Posterior vena cava (tissue), 2 donors: ENCODE measurements at regions not wholly inside any gene's neighbourhood (a gene's known extent, or its start where the extent isn't known, plus 50 kb on each side); places are given as distances from the start of the nearest gene placed in this dataset.
"Not testable (repeated sequence)": the region's sequence is repeated elsewhere in the genome, so short reads cannot be mapped to it uniquely, and the experiment has no call there.

ENCODE experiments used
- DNase-seq: peaks from one replicate; pipeline ENCODE4 v3.0.0-alpha.2; 2020; ENCODE audit warnings: low spot score
- intact Hi-C, 2 donors: fragments of 100-400 bp; cut with DNase I; formaldehyde crosslinking; loops; one replicate each; pipeline versions ENCODE4 v1.14.1 to v1.14.2; 2022 to 2023
- donor health status: DM: yes; HTN: yes; CAD: no.
- donor health status: DM: yes; HTN: yes; CAD: no.

DNA sequence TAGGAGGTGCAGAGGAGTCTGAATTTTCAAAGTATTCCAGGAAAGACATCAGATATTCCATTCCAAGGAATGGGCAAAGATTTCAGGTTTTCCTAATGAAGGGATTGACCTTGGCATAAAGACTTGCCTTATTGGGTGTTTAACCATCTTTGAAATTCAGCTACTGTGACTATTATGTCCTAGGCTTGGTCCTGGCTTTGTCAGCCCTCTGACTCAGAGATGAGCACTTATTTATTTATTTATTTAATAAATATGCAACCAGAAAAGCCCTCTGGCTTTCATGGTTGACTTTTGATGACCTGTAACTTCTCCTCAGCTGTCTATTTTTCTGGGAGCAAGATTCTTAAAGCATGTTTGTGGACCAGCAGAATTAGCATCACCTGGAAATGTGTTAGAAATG lies 455.1 kb downstream of the KIF2B start:
- intact Hi-C loops, result no loop called here

DNA sequence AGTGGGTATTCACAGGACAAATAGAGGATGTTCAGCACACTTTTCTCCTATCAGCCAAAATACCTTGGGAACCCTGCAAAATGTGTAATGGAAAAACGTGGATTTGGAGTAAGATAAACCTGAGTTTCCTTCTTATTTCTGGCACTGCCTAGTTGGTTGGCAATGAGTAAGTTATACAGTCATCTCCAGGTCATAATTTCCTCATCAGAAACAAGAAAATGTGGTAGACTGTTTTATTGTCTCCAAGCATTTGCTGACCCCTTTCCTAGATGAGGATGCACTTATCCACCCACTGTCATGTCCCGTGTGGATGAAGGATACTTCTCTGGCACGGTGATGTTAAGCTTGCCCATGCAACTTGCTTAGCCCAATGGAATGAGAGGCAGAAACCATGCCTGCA lies 458.0 kb downstream of the KIF2B start:
- intact Hi-C loops, result no loop called here
- DNase-seq, result no peak

More for the DNA sequence above, 455.1 kb downstream of the KIF2B start:
- DNase-seq, result no peak

DNA sequence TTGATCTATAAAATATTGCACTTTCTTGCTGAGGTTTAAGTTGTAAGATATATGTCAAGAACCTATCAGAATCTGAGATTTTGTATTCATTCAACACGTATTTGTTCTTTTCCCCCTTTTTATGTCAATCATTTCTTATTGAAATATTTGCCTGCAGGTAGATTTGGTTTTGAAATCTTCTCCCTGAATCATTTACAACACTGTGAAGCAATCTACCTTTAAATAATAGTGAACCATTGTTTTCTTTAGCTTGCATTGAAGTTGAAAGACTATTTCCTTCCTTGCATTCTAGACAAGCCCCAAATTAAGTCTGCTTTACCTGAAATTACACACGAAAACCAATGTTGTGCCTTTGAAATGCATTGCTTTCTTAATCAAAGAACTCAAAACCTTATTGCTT lies 460.2 kb downstream of the KIF2B start:
- no peak for DNase-seq
- intact Hi-C loops, result no loop called here

- DNase-seq, result no peak
- intact Hi-C loops, result no loop called here
These were observed 484.6 kb downstream of the KIF2B start for GRCh38 chr17:54307351-54307750.

DNA sequence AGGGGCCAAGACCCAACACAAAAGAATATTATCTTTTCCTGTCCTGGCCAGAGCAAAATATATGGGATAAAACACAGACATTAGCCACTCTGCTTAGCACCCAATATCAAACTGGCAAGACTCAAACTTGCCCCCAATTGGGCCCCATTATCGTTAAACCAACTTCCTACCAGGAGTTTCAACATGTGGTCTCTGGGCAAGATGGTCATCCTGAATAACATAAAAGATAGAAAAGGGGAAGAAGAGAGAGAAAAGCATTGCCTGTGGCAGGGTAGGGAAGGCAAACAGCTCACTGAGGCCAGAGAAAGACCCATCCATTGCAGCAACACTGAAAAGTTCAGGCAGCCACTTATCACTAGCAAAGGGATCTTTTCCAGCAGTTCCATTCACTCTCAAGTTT lies 502.1 kb downstream of the KIF2B start:
- no peak for DNase-seq
- intact Hi-C loops, result no loop called here

DNA sequence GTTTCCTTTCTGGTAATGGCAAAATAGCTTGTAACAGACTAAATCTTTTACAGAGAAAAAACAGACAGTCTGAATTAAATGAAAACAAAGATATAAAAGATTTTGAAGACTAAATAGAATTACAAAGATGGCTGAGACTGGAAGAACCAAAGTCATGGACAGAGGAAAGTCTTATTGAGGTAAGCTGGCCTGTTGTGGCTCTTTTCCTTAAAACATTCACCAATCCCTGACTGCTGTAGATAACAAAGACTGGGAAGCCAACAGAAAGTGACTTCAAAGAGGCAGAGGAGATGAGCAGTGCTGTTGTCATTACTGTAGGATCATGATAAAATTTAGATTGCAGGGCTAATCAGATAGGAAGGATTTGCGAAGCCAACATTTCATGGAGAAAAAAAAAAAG lies 517.0 kb downstream of the KIF2B start:
- DNase-seq, result no peak
- intact Hi-C loops, result no loop called here

- intact Hi-C loops, result no loop called here
These were observed 524.8 kb downstream of the KIF2B start for GRCh38 chr17:54347495-54347894.

DNA sequence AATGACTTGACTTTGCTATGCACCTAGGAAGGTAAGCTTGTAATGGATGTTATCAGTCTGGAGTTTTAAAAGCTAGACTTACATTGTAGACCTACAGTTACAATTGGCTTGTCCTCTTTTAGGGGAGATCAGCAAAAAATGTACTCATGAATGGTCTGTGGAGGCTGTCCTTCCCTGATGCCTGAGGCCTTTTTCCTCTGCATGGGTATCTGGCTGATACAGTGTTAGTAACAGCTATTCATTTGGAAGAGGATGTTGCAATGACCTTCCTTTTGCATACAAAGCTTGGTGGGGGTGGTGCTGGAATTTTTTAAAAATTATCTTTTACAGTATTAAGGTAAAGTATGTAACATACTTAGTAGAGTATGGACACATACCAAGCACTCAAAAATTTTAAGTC lies 525.5 kb downstream of the KIF2B start:
- intact Hi-C loops, result no loop called here
- no peak for DNase-seq

More at GRCh38 chr17:54347495-54347894, 524.8 kb downstream of the KIF2B start:
- no peak for DNase-seq

DNA sequence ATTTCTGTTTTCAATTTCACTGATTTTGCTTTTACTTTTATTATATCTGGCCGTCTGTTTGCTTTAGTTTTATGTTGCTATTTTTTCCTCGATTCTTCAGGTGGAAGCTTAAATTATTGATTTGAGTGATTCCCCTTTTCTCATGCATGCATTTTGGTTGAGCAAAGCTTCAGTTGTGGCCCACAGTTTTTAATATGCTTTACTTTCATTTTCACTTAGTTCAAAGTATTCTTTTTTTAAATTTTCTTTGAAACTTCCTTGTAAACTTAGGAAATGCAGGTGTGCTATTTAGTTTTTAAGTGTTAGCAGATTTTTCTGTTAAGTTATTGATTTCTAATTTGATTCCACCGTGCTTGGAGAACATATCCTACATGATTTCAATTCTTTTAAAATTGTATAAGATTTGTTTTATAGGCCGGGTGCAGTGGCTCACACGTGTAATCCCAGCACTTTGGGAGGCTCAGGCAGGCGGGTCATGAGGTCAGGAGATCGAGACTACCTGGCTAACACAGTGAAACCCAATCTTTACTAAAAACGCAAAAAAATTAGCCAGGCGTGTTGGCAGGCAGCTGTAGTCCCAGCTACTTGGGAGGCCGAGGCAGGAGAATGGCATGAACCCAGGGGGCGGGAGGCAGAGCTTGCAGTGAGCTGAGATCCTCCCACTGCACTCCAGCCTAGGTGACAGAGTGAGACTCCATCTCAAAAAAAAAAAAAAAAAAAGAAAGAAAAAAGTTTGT lies 531.2 kb downstream of the KIF2B start:
- DNase-seq, result no peak
- intact Hi-C loops, result no loop called here

- intact Hi-C loops, DNase-seq: not testable (repeated sequence)
These were observed 538.3 kb downstream of the KIF2B start for GRCh38 chr17:54361073-54361472.

- no peak for DNase-seq
- intact Hi-C loops, result no loop called here
These were observed 531.7 kb upstream of the TOM1L1 start for GRCh38 chr17:54368906-54369305.

DNA sequence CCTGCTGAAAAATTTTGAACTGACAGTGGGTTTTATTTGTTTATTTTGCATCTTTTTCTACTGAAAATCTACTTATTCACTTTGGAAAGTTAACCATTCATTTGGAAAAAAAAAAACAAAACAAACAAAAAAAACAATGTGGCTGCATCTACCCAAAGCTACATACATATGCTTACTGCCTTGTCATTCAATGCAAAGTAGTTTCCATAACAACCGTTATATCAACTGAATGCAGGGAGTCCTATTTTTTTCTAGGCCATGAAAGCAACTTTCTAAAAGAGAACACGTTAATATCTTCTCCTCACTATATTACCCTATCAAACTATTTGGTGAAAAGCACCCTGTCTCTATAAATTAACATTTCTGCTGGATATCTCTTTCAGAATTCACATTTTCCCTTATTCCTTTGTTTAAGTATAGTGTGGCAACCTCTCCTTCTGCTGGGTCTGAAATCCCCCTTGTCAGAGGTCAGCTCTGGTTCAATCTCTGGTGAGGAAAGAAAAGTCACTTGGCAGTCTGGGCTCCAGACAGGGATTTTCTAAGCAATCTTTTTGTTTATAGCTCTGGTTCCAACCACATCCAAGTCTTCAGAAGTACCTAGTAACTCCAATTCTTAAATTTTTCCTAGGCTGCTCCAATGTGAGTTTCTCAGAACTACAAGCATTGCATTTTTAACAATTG lies 528.4 kb upstream of the TOM1L1 start:
- intact Hi-C loops, result no loop called here

GRCh38 chr17:54373970-54374369 lies 526.7 kb upstream of the TOM1L1 start:
- intact Hi-C loops, result no loop called here
- no peak for DNase-seq

More for the DNA sequence above, 528.4 kb upstream of the TOM1L1 start:
- DNase-seq, result no peak

DNA sequence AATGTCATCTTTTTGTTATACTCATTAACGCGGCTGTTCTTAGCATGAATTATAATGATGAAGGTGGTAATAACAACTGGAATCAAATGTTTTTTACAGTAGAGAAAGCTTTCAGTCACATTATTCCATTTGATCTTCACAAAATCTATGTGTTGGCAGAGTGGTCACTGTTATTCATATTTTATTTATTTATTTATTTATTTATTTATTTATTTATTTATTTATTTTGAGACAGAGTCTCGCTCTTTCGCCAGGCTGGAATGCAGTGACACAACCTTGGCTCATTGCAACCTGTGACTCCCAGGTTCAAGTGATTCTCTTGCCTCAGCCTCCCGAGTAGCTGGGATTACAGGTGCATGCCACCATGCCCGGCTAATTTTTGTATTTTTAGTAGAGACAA lies 524.2 kb upstream of the TOM1L1 start:
- intact Hi-C loops, DNase-seq: not testable (repeated sequence)

DNA sequence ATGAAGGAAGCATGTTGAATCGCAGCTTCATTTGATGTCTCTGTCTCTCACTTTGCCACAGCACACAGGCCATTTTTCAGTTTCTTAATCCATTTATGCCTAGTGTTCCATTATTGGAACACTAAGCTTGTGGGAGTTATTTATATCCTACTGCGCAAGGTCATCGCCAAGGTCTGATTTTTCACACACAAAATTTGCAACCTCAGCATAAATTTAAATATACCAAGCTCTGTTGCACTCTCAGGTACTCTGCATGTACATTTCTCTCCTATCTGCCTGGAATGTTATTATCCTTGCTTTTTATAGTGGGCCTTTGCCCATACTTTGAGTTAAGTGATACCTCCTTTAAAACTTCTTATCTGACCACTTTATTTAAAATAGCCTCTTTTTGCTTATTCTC lies 519.2 kb upstream of the TOM1L1 start:
- DNase-seq, result no peak
- intact Hi-C loops, result no loop called here

- intact Hi-C loops, result no loop called here
- DNase-seq, result no peak
These were observed 496.4 kb upstream of the TOM1L1 start for GRCh38 chr17:54404259-54404658.

DNA sequence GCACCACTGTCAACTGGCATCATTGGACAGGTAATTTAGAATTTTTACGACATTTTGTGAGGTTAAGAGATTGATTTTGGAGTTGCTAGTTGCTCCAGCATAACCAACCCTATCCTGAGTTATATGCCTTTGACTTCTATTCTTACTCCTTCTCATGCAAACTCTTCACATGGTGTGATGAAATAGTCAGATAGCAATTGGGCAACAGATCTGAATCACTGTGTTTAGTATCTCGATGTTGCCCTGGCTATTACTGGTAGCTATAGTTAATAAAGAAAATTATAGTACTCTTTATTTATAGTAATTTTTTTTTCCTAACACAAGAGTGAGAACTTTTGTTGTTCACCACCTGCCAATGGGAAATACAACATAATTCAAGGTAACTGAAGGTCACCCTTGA lies 494.8 kb upstream of the TOM1L1 start:
- intact Hi-C loops, result no loop called here
- DNase-seq, result no peak

DNA sequence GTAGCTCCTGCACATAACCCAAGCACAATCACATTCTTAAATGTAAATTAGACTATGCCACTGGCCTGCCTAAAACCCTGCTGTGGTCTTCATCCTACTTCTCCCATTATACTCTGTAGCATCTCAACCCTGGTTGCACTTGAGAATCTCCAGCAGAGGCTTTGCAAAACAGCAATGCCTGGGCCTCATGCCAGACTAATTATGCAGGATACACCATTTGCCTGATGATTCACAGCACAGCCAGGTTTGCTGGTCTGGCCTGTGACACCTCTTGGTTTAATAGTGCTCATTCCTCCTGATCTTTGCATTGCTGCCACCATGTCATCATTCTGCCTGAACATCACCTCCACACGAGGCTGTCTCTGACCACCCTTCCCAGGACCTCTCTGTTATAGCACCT lies 491.9 kb upstream of the TOM1L1 start:
- no peak for DNase-seq
- intact Hi-C loops, result no loop called here

DNA sequence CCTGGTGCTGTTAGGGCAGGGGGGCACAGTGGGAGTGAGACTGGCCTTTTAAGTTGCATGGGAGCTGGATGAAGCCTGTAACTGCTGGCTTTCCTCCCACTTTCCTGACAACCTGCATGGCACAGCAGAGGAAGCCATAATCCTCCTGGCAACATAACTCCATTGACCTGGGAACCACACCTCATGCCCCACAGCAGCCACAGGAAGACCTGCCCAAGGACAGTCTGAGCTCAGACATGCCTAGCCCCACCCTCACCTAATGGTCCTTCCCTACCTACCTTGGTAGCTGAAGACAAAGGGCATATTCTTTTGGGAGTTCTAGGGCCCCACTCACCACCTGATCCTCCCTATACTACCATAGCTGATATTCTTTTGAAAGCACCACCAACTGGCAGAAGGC lies 482.2 kb upstream of the TOM1L1 start:
- intact Hi-C loops, result no loop called here
- no peak for DNase-seq

GRCh38 chr17:54425671-54426070 lies 475.0 kb upstream of the TOM1L1 start:
- intact Hi-C loops, result no loop called here
- DNase-seq, result no peak

GRCh38 chr17:54426296-54426886 lies 474.3 kb upstream of the TOM1L1 start:
- intact Hi-C loops, result no loop called here

More at GRCh38 chr17:54426296-54426886, 474.3 kb upstream of the TOM1L1 start:
- no peak for DNase-seq
